WTC11 (cell line): ENCODE measurements at regions not wholly inside any gene's neighbourhood (a gene's known extent, or its start where the extent isn't known, plus 50 kb on each side); places are given as distances from the start of the nearest gene placed in this dataset.
A peak's percentile ranks its signal among the peaks of the same experiment; 100 is the strongest.

Experiments
- ATAC-seq: fragments of 200-7000 bp; cut with Tn5 transposase; 2 replicates; pipeline ENCODE4 v1.10.0; 2021; ENCODE audit warnings: mild to moderate bottlenecking, moderate library complexity
- CTCF ChIA-PET: fragments of 300-600 bp; sonication (Branson Sonifier 250); formaldehyde crosslinking; loops from one replicate; lab custom pipeline; 2021; ENCODE audit warnings: antibody characterized with exemption; lab: Charles Lee
- POLR2A ChIA-PET: fragments of 350-600 bp; sonication (Branson Sonifier 250); formaldehyde crosslinking; loops from one replicate; lab custom pipeline; 2021; ENCODE audit warnings: antibody characterized with exemption; lab: Charles Lee
- DNase-seq: peaks from one replicate; pipeline ENCODE4 v3.0.0; 2021; ENCODE audit warnings: low spot score
- H3K27ac Mint-ChIP-seq: 2 replicates; pipeline ENCODE4 v1.8.0; 2021; ENCODE audit warnings: mixed read lengths
- H3K27me3 Mint-ChIP-seq: 2 replicates; pipeline ENCODE4 v1.8.0; 2021; ENCODE audit warnings: low read depth, mild to moderate bottlenecking, moderate library complexity, mixed read lengths
- H3K36me3 Mint-ChIP-seq: 2 replicates; pipeline ENCODE4 v1.8.0; 2021; ENCODE audit warnings: mixed read lengths
- H3K4me1 Mint-ChIP-seq: 2 replicates; pipeline ENCODE4 v1.8.0; 2022; ENCODE audit warnings: mixed read lengths
- H3K4me3 Mint-ChIP-seq: 2 replicates; pipeline ENCODE4 v1.8.0; 2021; ENCODE audit warnings: mild to moderate bottlenecking, moderate library complexity, mixed read lengths
- H3K9me3 Mint-ChIP-seq: 2 replicates; pipeline ENCODE4 v1.8.0; 2021; ENCODE audit warnings: mixed read lengths
- ATF1 ChIP-seq: sonication (generic); formaldehyde crosslinking; IDR thresholded peaks from 2 replicates; pipeline ENCODE4 v1.8.1; 2023; ENCODE audit warnings: mild to moderate bottlenecking, moderate library complexity, missing genetic modification reagents
- CTCF ChIP-seq: fragments of 200-600 bp; IDR thresholded peaks from 2 replicates; pipeline ENCODE4 v1.8.0; 2022; ENCODE audit warnings: antibody characterized with exemption
- GRHL2 ChIP-seq: fragments of 250-450 bp; sonication (Bioruptor Pico); IDR thresholded peaks from 2 replicates; pipeline ENCODE4 v1.8.0; 2022; ENCODE audit warnings: mild to moderate bottlenecking, moderate library complexity; ENCODE audit not compliant: insufficient replicate concordance, severe bottlenecking
- IRF1 ChIP-seq: sonication (generic); formaldehyde crosslinking; IDR thresholded peaks from 2 replicates; pipeline ENCODE4 v1.8.0; 2023; ENCODE audit warnings: missing genetic modification reagents
- NR3C1 ChIP-seq: sonication (generic); formaldehyde crosslinking; conservative IDR thresholded peaks from 2 replicates; pipeline ENCODE4 v1.8.1; 2023; ENCODE audit warnings: low read depth, mild to moderate bottlenecking, missing genetic modification reagents
- PREB ChIP-seq: sonication (generic); formaldehyde crosslinking; IDR thresholded peaks from 2 replicates; pipeline ENCODE4 v1.8.1; 2022; ENCODE audit warnings: mild to moderate bottlenecking, missing genetic modification reagents, moderate library complexity, borderline replicate concordance
- SOX15 ChIP-seq: fragments of 250-450 bp; sonication (Bioruptor Pico); IDR thresholded peaks from 2 replicates; pipeline ENCODE4 v1.9.0; 2021; ENCODE audit warnings: mild to moderate bottlenecking
- TCF7 ChIP-seq: sonication (generic); formaldehyde crosslinking; IDR thresholded peaks from 2 replicates; pipeline ENCODE4 v1.8.0; 2022; ENCODE audit warnings: mild to moderate bottlenecking, low read depth, missing genetic modification reagents, moderate library complexity
- USF1 ChIP-seq: sonication (generic); formaldehyde crosslinking; IDR thresholded peaks from 2 replicates; pipeline ENCODE4 v1.8.0; 2022; ENCODE audit warnings: mild to moderate bottlenecking, missing genetic modification reagents
- ZNF138 ChIP-seq: sonication (generic); formaldehyde crosslinking; conservative IDR thresholded peaks from 2 replicates; pipeline ENCODE4 v1.8.1; 2022; ENCODE audit warnings: mild to moderate bottlenecking, moderate library complexity, missing genetic modification reagents
- ZNF232 ChIP-seq: sonication (generic); formaldehyde crosslinking; IDR thresholded peaks from 2 replicates; pipeline ENCODE4 v1.8.0; 2022; ENCODE audit warnings: mild to moderate bottlenecking, missing genetic modification reagents
- ZNF425 ChIP-seq: fragments of 250-450 bp; sonication (Bioruptor Pico); conservative IDR thresholded peaks from 2 replicates; pipeline ENCODE4 v1.9.0; 2021; ENCODE audit warnings: mild to moderate bottlenecking
- ZNF512 ChIP-seq: sonication (generic); formaldehyde crosslinking; IDR thresholded peaks from 2 replicates; pipeline ENCODE4 v1.8.1; 2022; ENCODE audit warnings: missing genetic modification reagents, borderline replicate concordance

- DNase-seq, result no peak
- ChIA-PET CTCF (interaction anchor here (0.9 to 2.0 kb wide), 3 partner anchors 15 to 89 kb away, joined by 3 to 6 read pairs (median 3); no protein-coding TSS in a partner anchor), POLR2A (no interaction called here)
- Mint-ChIP-seq H3K9me3 (peaks cover 17% of the 10 kb centered on the region), H3K4me3 (no peak overlapping the region), H3K27ac (no peak overlapping the region), H3K27me3 (no peaks in the 10 kb centered on the region), H3K4me1 (peaks cover 20% of the 10 kb centered on the region), H3K36me3 (0 out of 2 replicates have a peak, but pooled peaks cover 2% of the 10 kb centered on the region)
- TF ChIP-seq GRHL2 (CRISPR knock-in tag) (no peak), SOX15 (CRISPR knock-in tag) (no peak), IRF1 (CRISPR knock-in tag) (no peak), USF1 (CRISPR knock-in tag) (no peak)
- ATAC-seq, result peak; percentile 28
Observed at GRCh38 chr12:107537464-107538119, 148.0 kb upstream of the PWP1 start.

GRCh38 chr12:107539196-107539939 is 146.2 kb upstream of the PWP1 start:
- ChIA-PET POLR2A (no interaction called here), CTCF (interaction anchor here (0.7 to 2.8 kb wide), 5 partner anchors 16 to 91 kb away, joined by 3 to 13 read pairs (median 6); no protein-coding TSS in a partner anchor)
- no peaks in the 10 kb centered on the region for H3K36me3 Mint-ChIP-seq
- TF ChIP-seq ZNF512 (CRISPR knock-in tag), result no peak
- no peak for TF ChIP-seq CTCF
- TF ChIP-seq TCF7 (CRISPR knock-in tag), result no peak
- no peak for TF ChIP-seq ZNF138 (CRISPR knock-in tag)
- TF ChIP-seq NR3C1, result no peak
- TF ChIP-seq ZNF232, result no peak
- no peak for TF ChIP-seq PREB (CRISPR knock-in tag)
- TF ChIP-seq ZNF425 (CRISPR knock-in tag), result no peak
- no peak for TF ChIP-seq ATF1 (CRISPR knock-in tag)
- peaks cover 16% of the 10 kb centered on the region for H3K4me1 Mint-ChIP-seq
- H3K9me3 Mint-ChIP-seq, result peaks cover 5% of the 10 kb centered on the region; the same call in 1 of the 2 replicates
- no peak overlapping the region for H3K4me3 Mint-ChIP-seq
- H3K27me3 Mint-ChIP-seq, result no peaks in the 10 kb centered on the region
- DNase-seq (no peak), ATAC-seq (no peak)
- H3K27ac Mint-ChIP-seq, result no peak overlapping the region
